ENCODE measurements at regions not wholly inside any gene's neighbourhood (a gene's known extent, or its start where the extent isn't known, plus 50 kb on each side); places are given as distances from the start of the nearest gene placed in this dataset.

- no peak for TF ChIP-seq CTCF (conservative IDR thresholded peaks at IDR 0.05)
- TF ChIP-seq EZH2 (IDR thresholded peaks at IDR 0.05; ENCODE audit: low read depth), result no peak
Measured at GRCh38 chr3:56864918-56865524, 63.3 kb upstream of the ARHGEF3 start.
